BJ (cell line): ENCODE measurements at regions not wholly inside any gene's neighbourhood (a gene's known extent, or its start where the extent isn't known, plus 50 kb on each side); places are given as distances from the start of the nearest gene placed in this dataset.

Experiments
- CTCF ChIA-PET: fragments of 350-600 bp; formaldehyde crosslinking; extraction: SDS; loops from one replicate; lab custom pipeline; 2021; ENCODE audit warnings: antibody characterized with exemption, inconsistent platforms; lab: Yijun Ruan, JAX
- POLR2A ChIA-PET: fragments of 300-600 bp; sonication (Branson Sonifier 250); formaldehyde crosslinking; extraction: SDS; loops from one replicate; lab custom pipeline; 2021; ENCODE audit warnings: antibody characterized with exemption; lab: Charles Lee
- DNase-seq: peaks from one replicate; pipeline ENCODE4 v3.0.0-alpha.2; 2011; ENCODE audit warnings: low read depth
- H3K27me3 ChIP-seq: 2 replicates; pipeline ENCODE4 v1.6.0; 2011; ENCODE audit warnings: low read length; ENCODE audit not compliant: control insufficient read depth, insufficient read depth
- H3K36me3 ChIP-seq: 2 replicates; pipeline ENCODE4 v1.5.1; 2011; ENCODE audit warnings: low read length; ENCODE audit not compliant: control insufficient read depth, insufficient read depth
- H3K4me3 ChIP-seq: 2 replicates; pipeline ENCODE4 v1.5.1; 2011; ENCODE audit warnings: low read depth, mild to moderate bottlenecking, control low read depth, low read length
- TF ChIP-seq, protein P1 (sequence below): IDR thresholded peaks from 2 replicates; pipeline ENCODE4 v1.5.1; 2011; ENCODE audit warnings: low read depth, mild to moderate bottlenecking, control low read depth, inconsistent platforms, low read length, moderate library complexity; ENCODE audit not compliant: insufficient read depth

- Histone ChIP-seq H3K36me3 (no peaks in the 10 kb centered on the region), H3K27me3 (no peaks in the 10 kb centered on the region), H3K4me3 (no peak overlapping the region)
- TF ChIP-seq, protein P1, sequence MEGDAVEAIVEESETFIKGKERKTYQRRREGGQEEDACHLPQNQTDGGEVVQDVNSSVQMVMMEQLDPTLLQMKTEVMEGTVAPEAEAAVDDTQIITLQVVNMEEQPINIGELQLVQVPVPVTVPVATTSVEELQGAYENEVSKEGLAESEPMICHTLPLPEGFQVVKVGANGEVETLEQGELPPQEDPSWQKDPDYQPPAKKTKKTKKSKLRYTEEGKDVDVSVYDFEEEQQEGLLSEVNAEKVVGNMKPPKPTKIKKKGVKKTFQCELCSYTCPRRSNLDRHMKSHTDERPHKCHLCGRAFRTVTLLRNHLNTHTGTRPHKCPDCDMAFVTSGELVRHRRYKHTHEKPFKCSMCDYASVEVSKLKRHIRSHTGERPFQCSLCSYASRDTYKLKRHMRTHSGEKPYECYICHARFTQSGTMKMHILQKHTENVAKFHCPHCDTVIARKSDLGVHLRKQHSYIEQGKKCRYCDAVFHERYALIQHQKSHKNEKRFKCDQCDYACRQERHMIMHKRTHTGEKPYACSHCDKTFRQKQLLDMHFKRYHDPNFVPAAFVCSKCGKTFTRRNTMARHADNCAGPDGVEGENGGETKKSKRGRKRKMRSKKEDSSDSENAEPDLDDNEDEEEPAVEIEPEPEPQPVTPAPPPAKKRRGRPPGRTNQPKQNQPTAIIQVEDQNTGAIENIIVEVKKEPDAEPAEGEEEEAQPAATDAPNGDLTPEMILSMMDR: no peak
- CTCF ChIA-PET: no interaction called here
- DNase-seq: no peak
- POLR2A ChIA-PET: no interaction called here
These were observed 62.7 kb upstream of the BRINP3 start for GRCh38 chr1:190540366-190540765.

GRCh38 chr1:190551638-190552037, 74.0 kb upstream of the BRINP3 start:
- POLR2A ChIA-PET: no interaction called here
- H3K4me3 ChIP-seq: no peak overlapping the region
- TF ChIP-seq, protein P1: no peak
- DNase-seq: no peak
- CTCF ChIA-PET: no interaction called here
- no peaks in the 10 kb centered on the region for H3K36me3 ChIP-seq
- H3K27me3 ChIP-seq: no peaks in the 10 kb centered on the region

DNA sequence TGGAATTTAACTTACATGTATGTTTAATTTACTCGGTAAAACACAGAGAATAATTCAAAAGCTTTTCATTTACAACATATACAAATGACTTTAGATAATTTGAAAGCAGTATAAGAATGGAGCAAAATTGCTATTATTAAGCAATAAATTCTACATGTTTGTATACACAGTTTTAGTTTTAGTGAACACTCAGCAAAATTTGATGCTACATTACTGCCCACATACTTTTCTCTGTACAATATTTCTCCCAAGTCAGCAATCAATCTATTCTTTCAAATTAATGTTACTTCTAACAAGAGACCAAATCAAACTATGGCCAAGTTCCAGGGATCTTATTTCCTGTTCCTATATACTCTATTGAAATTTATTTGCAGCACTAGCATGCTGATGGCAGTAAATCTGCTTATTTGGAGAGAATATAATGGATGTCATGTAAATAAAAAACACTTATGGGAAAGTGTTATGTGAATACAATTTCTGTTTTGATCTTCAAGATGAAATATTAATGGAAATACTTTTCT, 82.6 kb upstream of the BRINP3 start:
- H3K4me3 ChIP-seq: no peak overlapping the region
- ChIA-PET CTCF (interaction anchor here (0.6 kb wide), 1 partner anchor 1192 kb away, joined by 4 read pairs; no protein-coding TSS in a partner anchor), POLR2A (no interaction called here)
- H3K27me3 ChIP-seq: no peaks in the 10 kb centered on the region
- DNase-seq: no peak
- TF ChIP-seq, protein P1: no peak
- H3K36me3 ChIP-seq: no peaks in the 10 kb centered on the region

- TF ChIP-seq, protein P1: no peak
These were observed 85.6 kb upstream of the BRINP3 start for GRCh38 chr1:190563230-190563629.

GRCh38 chr1:190564117-190564516, 86.5 kb upstream of the BRINP3 start:
- Histone ChIP-seq H3K27me3 (no peaks in the 10 kb centered on the region), H3K4me3 (no peak overlapping the region), H3K36me3 (no peaks in the 10 kb centered on the region)
- TF ChIP-seq, protein P1: no peak
- no peak for DNase-seq
- CTCF ChIA-PET: no interaction called here
- POLR2A ChIA-PET: no interaction called here

More at GRCh38 chr1:190563230-190563629, 85.6 kb upstream of the BRINP3 start:
- no peak for DNase-seq
- Histone ChIP-seq H3K36me3 (no peaks in the 10 kb centered on the region), H3K27me3 (no peaks in the 10 kb centered on the region), H3K4me3 (no peak overlapping the region)
- CTCF ChIA-PET: no interaction called here
- POLR2A ChIA-PET: no interaction called here
